ENCODE measurements at regions not wholly inside any gene's neighbourhood (a gene's known extent, or its start where the extent isn't known, plus 50 kb on each side); places are given as distances from the start of the nearest gene placed in this dataset.

DNA sequence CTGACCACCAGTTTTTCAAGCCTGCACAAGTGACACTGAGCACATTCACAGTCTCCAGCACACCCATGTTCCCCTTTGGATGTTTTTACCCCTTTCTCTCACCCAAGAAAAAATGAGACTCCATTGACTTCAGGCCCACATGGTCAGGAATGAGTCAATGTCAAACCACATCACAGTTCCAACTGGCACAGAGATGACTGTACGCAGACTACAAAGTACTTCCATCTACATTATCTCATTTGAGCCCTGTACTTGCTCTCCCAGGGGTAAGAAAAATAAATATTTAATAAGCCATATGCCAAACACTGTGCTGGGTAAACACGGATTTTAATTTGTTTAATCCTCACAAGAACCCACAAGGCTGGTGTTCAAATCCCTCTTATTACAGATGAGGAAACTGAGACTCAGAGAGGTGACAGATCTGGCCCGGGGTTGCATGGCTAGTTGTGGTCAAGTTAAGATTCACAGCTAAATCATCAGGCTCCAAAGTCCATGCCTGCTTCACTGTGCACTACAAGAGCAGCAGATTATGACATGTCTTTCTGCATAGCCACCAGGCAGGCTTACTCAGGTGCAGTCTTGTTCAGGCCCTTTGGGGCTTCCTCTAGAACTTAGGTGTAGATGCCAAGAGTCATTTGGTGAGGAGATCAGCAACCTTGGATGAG is 106.1 kb downstream of the TXNL1 start:
- H3K27ac ChIP-seq, result no peak overlapping the region
- no peaks in the 10 kb centered on the region for H3K9me3 ChIP-seq
- no peaks in the 10 kb centered on the region for H3K27me3 ChIP-seq
- 8 to 38% methylated on average over 3 of the region's 3 CpGs for WGBS, 2 donors
- DNase-seq, result no peak
- no peak for FAIRE-seq
- ATAC-seq, result peak in 2 of 4 donors; percentile 34 to 48
- intact Hi-C loops (cut with DNase I), result no loop called here
- no peaks in the 10 kb centered on the region for H3K4me1 ChIP-seq
- H3K4me3 ChIP-seq, result no peak overlapping the region
- no peaks in the 10 kb centered on the region for H3K36me3 ChIP-seq
- TF ChIP-seq, protein P1, sequence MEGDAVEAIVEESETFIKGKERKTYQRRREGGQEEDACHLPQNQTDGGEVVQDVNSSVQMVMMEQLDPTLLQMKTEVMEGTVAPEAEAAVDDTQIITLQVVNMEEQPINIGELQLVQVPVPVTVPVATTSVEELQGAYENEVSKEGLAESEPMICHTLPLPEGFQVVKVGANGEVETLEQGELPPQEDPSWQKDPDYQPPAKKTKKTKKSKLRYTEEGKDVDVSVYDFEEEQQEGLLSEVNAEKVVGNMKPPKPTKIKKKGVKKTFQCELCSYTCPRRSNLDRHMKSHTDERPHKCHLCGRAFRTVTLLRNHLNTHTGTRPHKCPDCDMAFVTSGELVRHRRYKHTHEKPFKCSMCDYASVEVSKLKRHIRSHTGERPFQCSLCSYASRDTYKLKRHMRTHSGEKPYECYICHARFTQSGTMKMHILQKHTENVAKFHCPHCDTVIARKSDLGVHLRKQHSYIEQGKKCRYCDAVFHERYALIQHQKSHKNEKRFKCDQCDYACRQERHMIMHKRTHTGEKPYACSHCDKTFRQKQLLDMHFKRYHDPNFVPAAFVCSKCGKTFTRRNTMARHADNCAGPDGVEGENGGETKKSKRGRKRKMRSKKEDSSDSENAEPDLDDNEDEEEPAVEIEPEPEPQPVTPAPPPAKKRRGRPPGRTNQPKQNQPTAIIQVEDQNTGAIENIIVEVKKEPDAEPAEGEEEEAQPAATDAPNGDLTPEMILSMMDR (IDR thresholded peaks at IDR 0.05), result no peak

GRCh38 chr18:56522816-56523215 is 115.6 kb downstream of the TXNL1 start:
- DNase-seq (no peak), FAIRE-seq (no peak), ATAC-seq (no peak)
- no peak overlapping the region for H3K4me3 ChIP-seq
- H3K9me3 ChIP-seq, result no peaks in the 10 kb centered on the region
- H3K36me3 ChIP-seq, result no peaks in the 10 kb centered on the region
- intact Hi-C loops (cut with DNase I), result no loop called here
- H3K27me3 ChIP-seq, result no peaks in the 10 kb centered on the region
- no peaks in the 10 kb centered on the region for H3K4me1 ChIP-seq
- WGBS, 2 donors, result 68 to 73% methylated on average over 3 of the region's 3 CpGs
- TF ChIP-seq, protein P1 (IDR thresholded peaks at IDR 0.05), result no peak
- H3K27ac ChIP-seq, result no peak overlapping the region

- Histone ChIP-seq H3K27me3 (no peaks in the 10 kb centered on the region), H3K4me1 (no peaks in the 10 kb centered on the region), H3K9me3 (no peaks in the 10 kb centered on the region), H3K36me3 (no peaks in the 10 kb centered on the region), H3K4me3 (no peak overlapping the region), H3K27ac (no peak overlapping the region)
- TF ChIP-seq, protein P1 (IDR thresholded peaks at IDR 0.05), result no peak
- intact Hi-C loops (cut with DNase I), result no loop called here
- FAIRE-seq (no peak), ATAC-seq (no peak), DNase-seq (no peak)
- WGBS, 2 donors, result 78 to 82% methylated on average over 3 of the region's 3 CpGs
These were observed 117.1 kb downstream of the TXNL1 start for GRCh38 chr18:56521263-56521662.

DNA sequence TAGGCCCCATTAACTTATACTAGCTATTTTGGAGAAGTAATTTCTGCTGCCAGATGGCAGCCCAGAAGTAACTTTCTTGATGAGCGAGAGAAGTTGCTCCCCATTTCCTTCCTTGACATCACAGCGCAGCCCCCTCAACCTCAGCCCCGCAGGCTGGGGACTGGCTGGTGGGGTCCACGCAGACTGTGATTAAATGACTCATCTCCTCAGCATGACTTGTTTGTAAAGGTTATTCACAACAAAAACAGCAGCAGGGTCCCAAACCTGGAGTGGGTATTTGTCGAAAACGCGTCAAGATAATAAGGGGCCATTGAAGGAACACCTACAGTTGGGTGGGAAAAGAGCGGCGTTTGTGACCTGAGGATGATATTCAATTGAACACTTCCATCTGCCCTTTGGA is 120.6 kb downstream of the TXNL1 start:
- intact Hi-C loops (cut with DNase I), result no loop called here
- WGBS, 2 donors, result 95% methylated on average over 9 of the region's 9 CpGs
- ATAC-seq (no peak), FAIRE-seq (no peak), DNase-seq (no peak)
- H3K9me3 ChIP-seq, result no peaks in the 10 kb centered on the region
- H3K27ac ChIP-seq, result no peak overlapping the region
- no peaks in the 10 kb centered on the region for H3K4me1 ChIP-seq
- TF ChIP-seq, protein P1 (IDR thresholded peaks at IDR 0.05), result no peak
- H3K4me3 ChIP-seq, result no peak overlapping the region
- H3K36me3 ChIP-seq, result no peaks in the 10 kb centered on the region
- no peaks in the 10 kb centered on the region for H3K27me3 ChIP-seq

DNA sequence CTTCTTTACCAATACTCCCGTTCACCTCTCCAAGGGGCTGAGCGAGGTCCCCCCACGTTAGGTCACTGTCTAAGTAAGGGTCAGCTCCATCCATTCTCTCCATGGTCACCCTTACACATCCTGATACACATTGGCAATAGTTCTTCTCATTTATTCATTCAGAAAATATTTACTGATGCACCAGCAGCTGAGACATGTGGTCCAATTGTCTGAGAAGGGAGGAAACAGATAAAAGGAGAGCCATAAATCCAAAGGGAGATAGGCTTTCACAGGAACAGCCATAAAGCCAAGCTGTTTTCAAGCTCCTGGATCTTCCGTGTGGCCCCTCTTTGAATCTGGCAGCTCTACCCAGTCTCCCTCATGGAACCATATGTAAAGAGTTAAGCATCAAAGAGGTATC is 121.2 kb downstream of the TXNL1 start:
- ATAC-seq (no peak), FAIRE-seq (no peak), DNase-seq (no peak)
- H3K27me3 ChIP-seq, result no peaks in the 10 kb centered on the region
- H3K4me3 ChIP-seq, result no peak overlapping the region
- 79 to 83% methylated on average over 4 of the region's 4 CpGs for WGBS, 2 donors
- no peaks in the 10 kb centered on the region for H3K36me3 ChIP-seq
- H3K4me1 ChIP-seq, result no peaks in the 10 kb centered on the region
- TF ChIP-seq, protein P1 (IDR thresholded peaks at IDR 0.05), result no peak
- no peaks in the 10 kb centered on the region for H3K9me3 ChIP-seq
- intact Hi-C loops (cut with DNase I), result no loop called here
- H3K27ac ChIP-seq, result no peak overlapping the region

Measured in pancreas (tissue), 10 donors.